Lung (tissue), 11 donors: ENCODE measurements at regions not wholly inside any gene's neighbourhood (a gene's known extent, or its start where the extent isn't known, plus 50 kb on each side); places are given as distances from the start of the nearest gene placed in this dataset.
A peak's percentile ranks its signal among the peaks of the same experiment; 100 is the strongest.

Experiments used
- ATAC-seq: fragments of 200-7000 bp; cut with Tn5 transposase; one replicate; pipeline ENCODE4 v1.9.1; 2020; ENCODE audit warnings: moderate number of reproducible peaks; ENCODE audit not compliant: insufficient read depth, low FRiP score
- DNase-seq, 3 donors: peaks; one replicate each; pipeline ENCODE4 v3.0.0-alpha.2; 2013 to 2017
- H3K27ac ChIP-seq, 2 donors: one replicate each; pipeline ENCODE4 v1.5.1; 2013; ENCODE audit warnings: mild to moderate bottlenecking in 2 of 2, moderate library complexity in 2 of 2, control low read depth in 1 of 2, inconsistent platforms in 1 of 2, low read depth in 1 of 2, low read length in 1 of 2
- H3K27me3 ChIP-seq, 3 donors: one replicate each; pipeline ENCODE4 v1.5.1; 2013; ENCODE audit warnings: low read length in 2 of 3; ENCODE audit not compliant: control insufficient read depth in 3 of 3, insufficient read depth in 3 of 3
- H3K36me3 ChIP-seq, 4 donors: one replicate each; pipeline ENCODE4 v1.5.1; 2013; ENCODE audit warnings: low read length in 4 of 4, mild to moderate bottlenecking in 1 of 4, moderate library complexity in 1 of 4; ENCODE audit not compliant: control insufficient read depth in 4 of 4, insufficient read depth in 4 of 4
- H3K4me1 ChIP-seq, 5 donors: one replicate each; pipeline ENCODE4 v1.5.1; 2013; ENCODE audit warnings: low read length in 5 of 5, mild to moderate bottlenecking in 2 of 5, moderate library complexity in 1 of 5; ENCODE audit not compliant: control insufficient read depth in 5 of 5, insufficient read depth in 5 of 5
- H3K4me3 ChIP-seq: one replicate; pipeline ENCODE4 v1.5.1; 2013; ENCODE audit warnings: mild to moderate bottlenecking, control low read depth, moderate library complexity
- H3K9ac ChIP-seq, 2 donors: one replicate each; pipeline ENCODE4 v1.5.1; 2013; ENCODE audit warnings: low read length in 2 of 2, control low read depth in 1 of 2; ENCODE audit not compliant: insufficient read depth in 1 of 2
- H3K9me3 ChIP-seq, 4 donors: one replicate each; pipeline ENCODE4 v1.5.1; 2013; ENCODE audit warnings: low read length in 3 of 4, mild to moderate bottlenecking in 1 of 4, moderate library complexity in 1 of 4; ENCODE audit not compliant: control insufficient read depth in 4 of 4, insufficient read depth in 3 of 4
- CTCF ChIP-seq: IDR thresholded peaks from 2 replicates; pipeline ENCODE4 v1.5.1; 2012; ENCODE audit warnings: mild to moderate bottlenecking; ENCODE audit errors: control extremely low read depth, extremely low read depth
- WGBS, 2 donors: extraction: QIAGEN DNeasy Blood & Tissue Kit; methylation state at CpG; one replicate each; pipeline ENCODE4 v1.1.7; 2013; 5-methylcytosine and 5-hydroxymethylcytosine counted together
- donor health status: control.
- donor health status: control.
- donor health status: Bipolar disorder and iron deficiency.
- donor health status: healthy.
- donor health status: DM: yes; HTN: yes; CAD: no.

- ATAC-seq (peak; percentile 6), DNase-seq (no peak)
- H3K36me3 ChIP-seq, result no peaks in the 10 kb centered on the region
- no peak overlapping the region for H3K4me3 ChIP-seq
- TF ChIP-seq CTCF, result no peak
- H3K4me1 ChIP-seq, result peaks cover 0 to 15% (median 3%) of the 10 kb centered on the region in 5 donors
- H3K9me3 ChIP-seq, result peaks cover 0 to 3% (median 0%) of the 10 kb centered on the region in 4 donors
- no peak overlapping the region for H3K27ac ChIP-seq
- no peak overlapping the region for H3K9ac ChIP-seq
- whole genome bisulfite sequencing, 2 donors, result 64 to 87% methylated on average over 5 of the region's 5 CpGs
- no peaks in the 10 kb centered on the region for H3K27me3 ChIP-seq
Measured at GRCh38 chr13:73138276-73138637, 79.5 kb downstream of the KLF5 start.

DNA sequence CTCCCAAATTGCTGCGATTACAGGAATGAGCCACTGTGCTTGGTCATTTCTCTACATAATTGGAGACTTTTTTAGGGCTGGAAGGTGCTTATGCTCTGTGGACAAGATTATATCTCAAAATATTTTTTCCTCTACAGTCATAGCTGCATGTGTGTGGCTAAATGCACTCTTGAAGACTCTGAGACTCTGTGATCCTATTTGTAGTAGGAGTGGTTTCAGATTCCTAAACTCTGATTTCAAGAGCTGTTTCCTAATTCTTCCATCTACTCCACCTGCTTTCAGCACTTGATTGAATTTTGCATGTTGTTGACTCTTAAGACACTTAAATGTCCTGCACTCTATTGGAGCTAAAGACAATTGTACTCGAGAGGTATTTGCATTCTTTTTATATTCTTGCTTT is 78.0 kb downstream of the KLF5 start:
- H3K27ac ChIP-seq, result peak overlapping the region in 1 of 2 donors; percentile 56
- H3K9me3 ChIP-seq, result peaks cover 0 to 3% (median 0%) of the 10 kb centered on the region in 4 donors
- no peak overlapping the region for H3K9ac ChIP-seq
- peak; percentile 45 for ATAC-seq
- 72 to 88% methylated on average over 2 of the region's 2 CpGs for WGBS, 2 donors
- DNase-seq, result peak in 1 of 3 donors; percentile 16
- TF ChIP-seq CTCF, result no peak
- H3K4me3 ChIP-seq, result no peak overlapping the region
- no peaks in the 10 kb centered on the region for H3K36me3 ChIP-seq
- peaks cover 0 to 15% (median 3%) of the 10 kb centered on the region in 5 donors for H3K4me1 ChIP-seq
- no peaks in the 10 kb centered on the region for H3K27me3 ChIP-seq

GRCh38 chr13:73133531-73133930 is 74.7 kb downstream of the KLF5 start:
- no peaks in the 10 kb centered on the region for H3K36me3 ChIP-seq
- no peak overlapping the region for H3K4me3 ChIP-seq
- no peak for TF ChIP-seq CTCF
- no peaks in the 10 kb centered on the region for H3K27me3 ChIP-seq
- 49 to 83% methylated on average over 1 of the region's 1 CpG for WGBS, 2 donors
- H3K4me1 ChIP-seq, result peaks cover 0 to 6% (median 0%) of the 10 kb centered on the region in 5 donors
- H3K27ac ChIP-seq, result no peak overlapping the region
- H3K9ac ChIP-seq, result no peak overlapping the region
- DNase-seq, result no peak
- H3K9me3 ChIP-seq, result peaks cover 0 to 3% (median 0%) of the 10 kb centered on the region in 4 donors
- no peak for ATAC-seq

- no peak for ATAC-seq
- no peak for DNase-seq
- TF ChIP-seq CTCF, result no peak
- Histone ChIP-seq H3K36me3 (no peaks in the 10 kb centered on the region), H3K4me3 (no peak overlapping the region), H3K27ac (no peak overlapping the region), H3K9me3 (peaks cover 0 to 3% (median 0%) of the 10 kb centered on the region in 4 donors), H3K27me3 (no peaks in the 10 kb centered on the region), H3K9ac (no peak overlapping the region), H3K4me1 (no peaks in the 10 kb centered on the region)
- WGBS, 2 donors, result 72 to 88% methylated on average over 4 of the region's 4 CpGs
Measured at GRCh38 chr13:73131247-73131646, 72.4 kb downstream of the KLF5 start.
